Ascending aorta (tissue), 2 donors: ENCODE measurements at regions not wholly inside any gene's neighbourhood (a gene's known extent, or its start where the extent isn't known, plus 50 kb on each side); places are given as distances from the start of the nearest gene placed in this dataset.
"Not testable (repeated sequence)": the region's sequence is repeated elsewhere in the genome, so short reads cannot be mapped to it uniquely, and the experiment has no call there.

ENCODE experiments used
- DNase-seq, 2 donors: peaks; one replicate each; pipeline ENCODE4 v3.0.0-alpha.2; 2019; ENCODE audit warnings: low spot score in 2 of 2
- H3K27ac ChIP-seq, 2 donors: fragments of 200-600 bp; sonication (generic); one replicate each; pipeline ENCODE4 v1.5.1; 2016 to 2017; ENCODE audit warnings: mild to moderate bottlenecking in 1 of 2
- H3K27me3 ChIP-seq: fragments of 200-600 bp; sonication (generic); one replicate; pipeline ENCODE4 v1.5.1; 2017
- H3K36me3 ChIP-seq, 2 donors: fragments of 200-600 bp; sonication (generic); one replicate each; pipeline ENCODE4 v1.5.1; 2016
- H3K4me1 ChIP-seq, 2 donors: fragments of 200-600 bp; sonication (generic); one replicate each; pipeline ENCODE4 v1.5.1; 2016 to 2017; ENCODE audit warnings: mild to moderate bottlenecking in 1 of 2
- H3K4me3 ChIP-seq, 2 donors: fragments of 200-600 bp; sonication (generic); one replicate each; pipeline ENCODE4 v1.5.1; 2016 to 2017; ENCODE audit warnings: mild to moderate bottlenecking in 1 of 2
- H3K9me3 ChIP-seq, 2 donors: fragments of 200-600 bp; sonication (generic); one replicate each; pipeline ENCODE4 v1.5.1; 2016
- CTCF ChIP-seq, 3 experiments: fragments of 200-600 bp in 2 of 3; fragments of 450-650 bp in 1 of 3; sonication (generic) in 2 of 3; IDR thresholded peaks; one replicate each; pipeline ENCODE4 v1.5.1; 2016 to 2019; ENCODE audit warnings: antibody characterized with exemption in 3 of 3, mild to moderate bottlenecking in 1 of 3, moderate library complexity in 1 of 3
- intact Hi-C: fragments of 100-400 bp; cut with DNase I; formaldehyde crosslinking; loops from one replicate; pipeline ENCODE4 v1.15.1; 2023

- no peak overlapping the region for H3K4me3 ChIP-seq
- H3K4me1 ChIP-seq = no peaks in the 10 kb centered on the region
- intact Hi-C loops = no loop called here
- no peak for DNase-seq
- no peak overlapping the region for H3K27ac ChIP-seq
- no peaks in the 10 kb centered on the region for H3K9me3 ChIP-seq
- TF ChIP-seq CTCF (IDR thresholded peaks at IDR 0.05) = no peak
- H3K36me3 ChIP-seq = no peaks in the 10 kb centered on the region
- no peaks in the 10 kb centered on the region for H3K27me3 ChIP-seq
Observed at GRCh38 chr1:185540295-185540694, 193.9 kb upstream of the HMCN1 start.

GRCh38 chr1:185539277-185539943 is 194.8 kb upstream of the HMCN1 start:
- Histone ChIP-seq H3K9me3 (no peaks in the 10 kb centered on the region), H3K27ac (no peak overlapping the region), H3K4me1 (peaks cover 0 to 2% of the 10 kb centered on the region in 2 donors), H3K36me3 (no peaks in the 10 kb centered on the region), H3K4me3 (no peak overlapping the region), H3K27me3 (no peaks in the 10 kb centered on the region)
- DNase-seq = no peak
- intact Hi-C loops = no loop called here
- no peak for TF ChIP-seq CTCF (IDR thresholded peaks at IDR 0.05)

- H3K27me3 ChIP-seq, H3K4me1 ChIP-seq, H3K9me3 ChIP-seq, intact Hi-C loops, DNase-seq, H3K36me3 ChIP-seq, H3K4me3 ChIP-seq, H3K27ac ChIP-seq: not testable (repeated sequence)
Observed at GRCh38 chr1:185538309-185538898, 195.8 kb upstream of the HMCN1 start.

GRCh38 chr1:185537596-185537995 is 196.6 kb upstream of the HMCN1 start:
- DNase-seq = no peak
- no peak overlapping the region for H3K27ac ChIP-seq
- H3K36me3 ChIP-seq = no peaks in the 10 kb centered on the region
- no peaks in the 10 kb centered on the region for H3K27me3 ChIP-seq
- no peak for TF ChIP-seq CTCF (IDR thresholded peaks at IDR 0.05)
- H3K9me3 ChIP-seq = no peaks in the 10 kb centered on the region
- peaks cover 0 to 2% of the 10 kb centered on the region in 2 donors for H3K4me1 ChIP-seq
- intact Hi-C loops = no loop called here
- H3K4me3 ChIP-seq = no peak overlapping the region

GRCh38 chr1:185536165-185536920 is 197.8 kb upstream of the HMCN1 start:
- intact Hi-C loops = no loop called here
- Histone ChIP-seq H3K4me1 (peaks cover 0 to 2% of the 10 kb centered on the region in 2 donors), H3K9me3 (no peaks in the 10 kb centered on the region), H3K4me3 (no peak overlapping the region), H3K27ac (no peak overlapping the region), H3K27me3 (no peaks in the 10 kb centered on the region), H3K36me3 (no peaks in the 10 kb centered on the region)
- TF ChIP-seq CTCF (IDR thresholded peaks at IDR 0.05) = no peak
- no peak for DNase-seq

- DNase-seq = no peak
- Histone ChIP-seq H3K9me3 (no peaks in the 10 kb centered on the region), H3K36me3 (no peaks in the 10 kb centered on the region), H3K27me3 (no peaks in the 10 kb centered on the region), H3K4me3 (no peak overlapping the region), H3K27ac (no peak overlapping the region), H3K4me1 (peaks cover 0 to 2% of the 10 kb centered on the region in 2 donors)
- TF ChIP-seq CTCF (IDR thresholded peaks at IDR 0.05) = no peak
- intact Hi-C loops = no loop called here
Observed at GRCh38 chr1:185535621-185536020, 198.6 kb upstream of the HMCN1 start.
